ENCODE measurements at regions not wholly inside any gene's neighbourhood (a gene's known extent, or its start where the extent isn't known, plus 50 kb on each side); places are given as distances from the start of the nearest gene placed in this dataset.

GRCh38 chr21:8991088-8991907 is 1530.1 kb upstream of the TPTE start:
- peaks cover 11% of the 10 kb centered on the region for H3K9me3 Mint-ChIP-seq
- no peak for TF ChIP-seq CTCF (IDR thresholded peaks at IDR 0.05)
- H3K27ac Mint-ChIP-seq = no peak overlapping the region
- intact Hi-C loops (cut with micrococcal nuclease) = no loop called here
- no peaks in the 10 kb centered on the region for H3K4me1 Mint-ChIP-seq
- no peaks in the 10 kb centered on the region for H3K36me3 Mint-ChIP-seq (ENCODE audit: low read depth)
- ATAC-seq (ENCODE audit: low read depth) (no peak), DNase-seq (no peak)
- H3K27me3 Mint-ChIP-seq = peaks cover 18% of the 10 kb centered on the region
- no peak overlapping the region for H3K4me3 Mint-ChIP-seq
- CTCF ChIA-PET = no interaction called here
- POLR2A ChIA-PET = no interaction called here

GRCh38 chr21:8991968-8992621 is 1529.3 kb upstream of the TPTE start:
- H3K9me3 Mint-ChIP-seq = peaks cover 11% of the 10 kb centered on the region
- ChIA-PET POLR2A (no interaction called here), CTCF (no interaction called here)
- TF ChIP-seq CTCF (IDR thresholded peaks at IDR 0.05) = no peak
- no peaks in the 10 kb centered on the region for H3K36me3 Mint-ChIP-seq (ENCODE audit: low read depth)
- no peak overlapping the region for H3K27ac Mint-ChIP-seq
- intact Hi-C loops (cut with micrococcal nuclease) = no loop called here
- H3K4me3 Mint-ChIP-seq = no peak overlapping the region
- H3K27me3 Mint-ChIP-seq = peaks cover 18% of the 10 kb centered on the region
- DNase-seq (no peak), ATAC-seq (ENCODE audit: low read depth) (no peak)
- no peaks in the 10 kb centered on the region for H3K4me1 Mint-ChIP-seq

- H3K36me3 Mint-ChIP-seq (ENCODE audit: low read depth) = no peaks in the 10 kb centered on the region
- DNase-seq (no peak), ATAC-seq (ENCODE audit: low read depth) (no peak)
- CTCF ChIA-PET = no interaction called here
- intact Hi-C loops (cut with micrococcal nuclease) = no loop called here
- no peak overlapping the region for H3K27ac Mint-ChIP-seq
- POLR2A ChIA-PET = no interaction called here
- H3K9me3 Mint-ChIP-seq = peaks cover 11% of the 10 kb centered on the region
- TF ChIP-seq CTCF (IDR thresholded peaks at IDR 0.05) = no peak
- H3K4me3 Mint-ChIP-seq = no peak overlapping the region
- no peaks in the 10 kb centered on the region for H3K4me1 Mint-ChIP-seq
- peaks cover 18% of the 10 kb centered on the region for H3K27me3 Mint-ChIP-seq
Measured at GRCh38 chr21:8992731-8993174, 1528.6 kb upstream of the TPTE start.

GRCh38 chr21:8993284-8993942 is 1528.0 kb upstream of the TPTE start:
- Mint-ChIP-seq H3K4me1 (no peaks in the 10 kb centered on the region), H3K4me3 (no peak overlapping the region), H3K27me3 (peaks cover 18% of the 10 kb centered on the region), H3K27ac (no peak overlapping the region), H3K9me3 (peaks cover 11% of the 10 kb centered on the region), H3K36me3 (ENCODE audit: low read depth) (no peaks in the 10 kb centered on the region)
- ATAC-seq (ENCODE audit: low read depth) (no peak), DNase-seq (no peak)
- TF ChIP-seq CTCF (IDR thresholded peaks at IDR 0.05) = no peak
- intact Hi-C loops (cut with micrococcal nuclease) = no loop called here
- CTCF ChIA-PET = no interaction called here
- POLR2A ChIA-PET = no interaction called here

- Mint-ChIP-seq H3K4me3 (no peak overlapping the region), H3K9me3 (peaks cover 13% of the 10 kb centered on the region), H3K36me3 (ENCODE audit: low read depth) (no peaks in the 10 kb centered on the region), H3K27me3 (peaks cover 18% of the 10 kb centered on the region), H3K27ac (no peak overlapping the region), H3K4me1 (no peaks in the 10 kb centered on the region)
- POLR2A ChIA-PET = no interaction called here
- intact Hi-C loops (cut with micrococcal nuclease) = no loop called here
- CTCF ChIA-PET = no interaction called here
- no peak for DNase-seq
- ATAC-seq (ENCODE audit: low read depth) = no peak
- no peak for TF ChIP-seq CTCF (IDR thresholded peaks at IDR 0.05)
Measured at GRCh38 chr21:8993943-8994639, 1527.3 kb upstream of the TPTE start.

Measured in activated B cell treated with CpG ODN at 0.5 μM for 24 hours (primary cell).